ENCODE measurements at regions not wholly inside any gene's neighbourhood (a gene's known extent, or its start where the extent isn't known, plus 50 kb on each side); places are given as distances from the start of the nearest gene placed in this dataset.
A peak's percentile ranks its signal among the peaks of the same experiment; 100 is the strongest.

GRCh38 chr7:12990440-12990839 lies 303.0 kb downstream of the ARL4A start:
- Mint-ChIP-seq H3K36me3 (ENCODE audit: low read depth) (no peaks in the 10 kb centered on the region), H3K27ac (no peak overlapping the region), H3K27me3 (ENCODE audit: low read depth) (no peaks in the 10 kb centered on the region), H3K4me1 (no peaks in the 10 kb centered on the region), H3K4me3 (no peak overlapping the region), H3K9me3 (no peaks in the 10 kb centered on the region)
- TF ChIP-seq CTCF (IDR thresholded peaks at IDR 0.05; ENCODE audit: unreplicated experiment in 3 of 3): no peak

- Mint-ChIP-seq H3K27ac (peak overlapping the region in 2 of 3 experiments; percentile 15 to 70), H3K36me3 (ENCODE audit: low read depth) (no peaks in the 10 kb centered on the region), H3K4me1 (no peaks in the 10 kb centered on the region), H3K4me3 (no peak overlapping the region), H3K27me3 (ENCODE audit: low read depth) (no peaks in the 10 kb centered on the region), H3K9me3 (peaks cover 3% of the 10 kb centered on the region)
- TF ChIP-seq CTCF (IDR thresholded peaks at IDR 0.05; ENCODE audit: unreplicated experiment in 3 of 3): no peak
Observed at GRCh38 chr7:12993025-12993424, 305.6 kb downstream of the ARL4A start.

- Mint-ChIP-seq H3K9me3 (peaks cover 25% of the 10 kb centered on the region), H3K4me3 (no peak overlapping the region), H3K36me3 (ENCODE audit: low read depth) (no peaks in the 10 kb centered on the region), H3K27me3 (ENCODE audit: low read depth) (no peaks in the 10 kb centered on the region), H3K27ac (peak overlapping the region in 1 of 3 experiments; percentile 14), H3K4me1 (no peaks in the 10 kb centered on the region)
- TF ChIP-seq CTCF (IDR thresholded peaks at IDR 0.05; ENCODE audit: unreplicated experiment in 3 of 3): no peak
Observed at GRCh38 chr7:12995912-12996469, 308.6 kb downstream of the ARL4A start.

GRCh38 chr7:13007331-13007730 lies 319.9 kb downstream of the ARL4A start:
- H3K36me3 Mint-ChIP-seq (ENCODE audit: low read depth): peaks cover 3% of the 10 kb centered on the region
- H3K27ac Mint-ChIP-seq: no peak overlapping the region
- peaks cover 18% of the 10 kb centered on the region for H3K9me3 Mint-ChIP-seq
- no peak overlapping the region for H3K4me3 Mint-ChIP-seq
- no peaks in the 10 kb centered on the region for H3K4me1 Mint-ChIP-seq
- peaks cover 3% of the 10 kb centered on the region for H3K27me3 Mint-ChIP-seq (ENCODE audit: low read depth)
- TF ChIP-seq CTCF (IDR thresholded peaks at IDR 0.05; ENCODE audit: unreplicated experiment in 3 of 3): no peak

GRCh38 chr7:13009517-13009916 lies 322.1 kb downstream of the ARL4A start:
- no peak for TF ChIP-seq CTCF (IDR thresholded peaks at IDR 0.05; ENCODE audit: unreplicated experiment in 3 of 3)
- Mint-ChIP-seq H3K27ac (no peak overlapping the region), H3K9me3 (peaks cover 12% of the 10 kb centered on the region), H3K4me3 (no peak overlapping the region), H3K27me3 (ENCODE audit: low read depth) (peaks cover 3% of the 10 kb centered on the region), H3K36me3 (ENCODE audit: low read depth) (peaks cover 3% of the 10 kb centered on the region), H3K4me1 (peaks cover 12% of the 10 kb centered on the region)

GRCh38 chr7:13014011-13014410 lies 326.6 kb downstream of the ARL4A start:
- Mint-ChIP-seq H3K9me3 (peaks cover 7% of the 10 kb centered on the region), H3K36me3 (ENCODE audit: low read depth) (peaks cover 3% of the 10 kb centered on the region)

More at GRCh38 chr7:13014011-13014410, 326.6 kb downstream of the ARL4A start:
- no peaks in the 10 kb centered on the region for H3K27me3 Mint-ChIP-seq (ENCODE audit: low read depth)
- H3K4me3 Mint-ChIP-seq: no peak overlapping the region
- peak overlapping the region in 2 of 3 experiments; percentile 73 to 83 for H3K27ac Mint-ChIP-seq
- no peak for TF ChIP-seq CTCF (IDR thresholded peaks at IDR 0.05; ENCODE audit: unreplicated experiment in 3 of 3)
- peaks cover 37% of the 10 kb centered on the region for H3K4me1 Mint-ChIP-seq
